Thymus (tissue), 11 donors: ENCODE measurements at regions not wholly inside any gene's neighbourhood (a gene's known extent, or its start where the extent isn't known, plus 50 kb on each side); places are given as distances from the start of the nearest gene placed in this dataset.

Source experiments
- DNase-seq, 9 donors: peaks; one replicate each; pipeline ENCODE4 v3.0.0-alpha.2; 2013; ENCODE audit warnings: low spot score in 9 of 9, low read depth in 6 of 9, missing footprints in 1 of 9
- H3K27ac ChIP-seq, 2 donors: one replicate each; pipeline ENCODE4 v1.5.1; 2013; ENCODE audit warnings: control low read depth in 1 of 2, low read depth in 1 of 2, low read length in 1 of 2, mild to moderate bottlenecking in 1 of 2, moderate library complexity in 1 of 2
- H3K27me3 ChIP-seq, 2 donors: one replicate each; pipeline ENCODE4 v1.5.1; 2013; ENCODE audit warnings: low read length in 1 of 2; ENCODE audit not compliant: control insufficient read depth in 2 of 2, insufficient read depth in 1 of 2
- H3K36me3 ChIP-seq, 2 donors: one replicate each; pipeline ENCODE4 v1.5.1; 2013; ENCODE audit warnings: low read length in 1 of 2, mild to moderate bottlenecking in 1 of 2, moderate library complexity in 1 of 2; ENCODE audit not compliant: control insufficient read depth in 2 of 2, insufficient read depth in 2 of 2
- H3K4me1 ChIP-seq, 2 donors: one replicate each; pipeline ENCODE4 v1.5.1; 2013; ENCODE audit warnings: low read length in 2 of 2; ENCODE audit not compliant: control insufficient read depth in 2 of 2, insufficient read depth in 2 of 2
- H3K4me3 ChIP-seq, 2 donors: one replicate each; pipeline ENCODE4 v1.5.1; 2013; ENCODE audit warnings: low read length in 2 of 2, control low read depth in 1 of 2, mild to moderate bottlenecking in 1 of 2
- H3K9me3 ChIP-seq, 2 donors: one replicate each; pipeline ENCODE4 v1.5.1; 2013; ENCODE audit warnings: low read length in 1 of 2, mild to moderate bottlenecking in 1 of 2; ENCODE audit not compliant: control insufficient read depth in 2 of 2, insufficient read depth in 1 of 2
- WGBS: extraction: QIAGEN DNeasy Blood & Tissue Kit; methylation state at CpG from one replicate; pipeline ENCODE4 v1.1.7; 2013; 5-methylcytosine and 5-hydroxymethylcytosine counted together
- donor health status: healthy.

GRCh38 chr4:67091673-67092072 lies 453.6 kb downstream of the CENPC start:
- no peak overlapping the region for H3K27ac ChIP-seq
- no peaks in the 10 kb centered on the region for H3K27me3 ChIP-seq
- no peaks in the 10 kb centered on the region for H3K4me1 ChIP-seq
- no peaks in the 10 kb centered on the region for H3K36me3 ChIP-seq
- DNase-seq: no peak
- no peak overlapping the region for H3K4me3 ChIP-seq
- H3K9me3 ChIP-seq: no peaks in the 10 kb centered on the region

GRCh38 chr4:67087897-67088296 lies 457.4 kb downstream of the CENPC start:
- DNase-seq: peak in 7 of 9 donors; percentile 4 to 38 (median 12)

GRCh38 chr4:67084783-67085182 lies 460.5 kb downstream of the CENPC start:
- H3K9me3 ChIP-seq: no peaks in the 10 kb centered on the region
- no peak overlapping the region for H3K4me3 ChIP-seq
- 94% methylated on average over 2 of the region's 2 CpGs for WGBS
- no peaks in the 10 kb centered on the region for H3K4me1 ChIP-seq
- H3K36me3 ChIP-seq: no peaks in the 10 kb centered on the region
- DNase-seq: no peak
- no peak overlapping the region for H3K27ac ChIP-seq
- H3K27me3 ChIP-seq: no peaks in the 10 kb centered on the region

More at GRCh38 chr4:67087897-67088296, 457.4 kb downstream of the CENPC start:
- Histone ChIP-seq H3K27me3 (no peaks in the 10 kb centered on the region), H3K4me1 (no peaks in the 10 kb centered on the region), H3K9me3 (no peaks in the 10 kb centered on the region), H3K4me3 (no peak overlapping the region), H3K27ac (no peak overlapping the region), H3K36me3 (no peaks in the 10 kb centered on the region)
- WGBS: 53% methylated on average over 2 of the region's 2 CpGs

GRCh38 chr4:67083496-67083895 lies 461.8 kb downstream of the CENPC start:
- 92% methylated on average over 5 of the region's 5 CpGs for WGBS
- Histone ChIP-seq H3K27ac (no peak overlapping the region), H3K4me3 (no peak overlapping the region), H3K9me3 (no peaks in the 10 kb centered on the region), H3K36me3 (no peaks in the 10 kb centered on the region), H3K4me1 (no peaks in the 10 kb centered on the region), H3K27me3 (no peaks in the 10 kb centered on the region)
- no peak for DNase-seq

- WGBS: 96% methylated on average over 5 of the region's 5 CpGs
These were observed 462.6 kb downstream of the CENPC start for GRCh38 chr4:67082746-67083145.

GRCh38 chr4:67080046-67080557 lies 465.2 kb downstream of the CENPC start:
- Histone ChIP-seq H3K4me1 (no peaks in the 10 kb centered on the region), H3K27ac (no peak overlapping the region), H3K36me3 (no peaks in the 10 kb centered on the region), H3K4me3 (no peak overlapping the region), H3K27me3 (no peaks in the 10 kb centered on the region), H3K9me3 (no peaks in the 10 kb centered on the region)
- 95% methylated on average over 2 of the region's 2 CpGs for WGBS
- no peak for DNase-seq

More at GRCh38 chr4:67082746-67083145, 462.6 kb downstream of the CENPC start:
- Histone ChIP-seq H3K4me3 (no peak overlapping the region), H3K4me1 (no peaks in the 10 kb centered on the region), H3K9me3 (no peaks in the 10 kb centered on the region), H3K36me3 (no peaks in the 10 kb centered on the region), H3K27me3 (no peaks in the 10 kb centered on the region), H3K27ac (no peak overlapping the region)
- no peak for DNase-seq

- no peaks in the 10 kb centered on the region for H3K4me1 ChIP-seq
- no peaks in the 10 kb centered on the region for H3K27me3 ChIP-seq
- DNase-seq: no peak
- WGBS: 93% methylated on average over 5 of the region's 5 CpGs
- H3K36me3 ChIP-seq: no peaks in the 10 kb centered on the region
- no peak overlapping the region for H3K4me3 ChIP-seq
- H3K27ac ChIP-seq: no peak overlapping the region
- peaks cover 0 to 6% of the 10 kb centered on the region in 2 donors for H3K9me3 ChIP-seq
These were observed 473.7 kb downstream of the CENPC start for GRCh38 chr4:67071641-67072040.

- H3K4me3 ChIP-seq: no peak overlapping the region
- H3K27ac ChIP-seq: no peak overlapping the region
- 97% methylated on average over 3 of the region's 3 CpGs for WGBS
- no peaks in the 10 kb centered on the region for H3K9me3 ChIP-seq
- no peaks in the 10 kb centered on the region for H3K27me3 ChIP-seq
- no peaks in the 10 kb centered on the region for H3K36me3 ChIP-seq
- no peaks in the 10 kb centered on the region for H3K4me1 ChIP-seq
- no peak for DNase-seq
These were observed 490.0 kb downstream of the CENPC start for GRCh38 chr4:67055319-67055718.

DNA sequence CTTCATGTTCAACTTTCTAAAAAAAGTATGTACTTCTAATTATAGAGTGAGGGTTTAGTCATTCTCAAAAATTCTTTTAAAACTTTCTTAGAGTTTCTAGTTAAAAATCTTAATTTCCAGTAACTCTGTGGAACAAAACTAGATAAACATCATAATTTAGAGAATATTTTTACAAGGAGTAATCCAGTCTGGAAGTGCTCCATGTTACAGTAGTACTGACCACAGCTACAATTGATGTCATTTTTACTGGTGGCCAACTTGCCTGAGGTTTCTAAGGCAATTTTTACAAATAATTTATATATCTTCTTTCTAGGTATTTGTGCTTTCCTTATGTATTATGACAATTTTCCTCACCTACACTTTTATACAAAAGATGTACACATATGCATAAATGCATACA lies 490.4 kb downstream of the CENPC start:
- Histone ChIP-seq H3K4me1 (no peaks in the 10 kb centered on the region), H3K36me3 (no peaks in the 10 kb centered on the region), H3K27me3 (no peaks in the 10 kb centered on the region), H3K27ac (no peak overlapping the region), H3K9me3 (no peaks in the 10 kb centered on the region), H3K4me3 (no peak overlapping the region)
- no peak for DNase-seq
